HepG2 (cell line): ENCODE measurements at regions not wholly inside any gene's neighbourhood (a gene's known extent, or its start where the extent isn't known, plus 50 kb on each side); places are given as distances from the start of the nearest gene placed in this dataset.
A peak's percentile ranks its signal among the peaks of the same experiment; 100 is the strongest.

Experiments used
- CREB1 ChIP-seq, 2 experiments: fragments of 450-650 bp in 1 of 2; IDR thresholded peaks; 2 replicates each; pipeline ENCODE4 v1.6.1; 2016 to 2017; ENCODE audit warnings: control low read depth in 1 of 2, mild to moderate bottlenecking in 1 of 2, missing compliant biosample characterization in 1 of 2, missing genetic modification characterization in 1 of 2
- ERF ChIP-seq: IDR thresholded peaks from 2 replicates; pipeline ENCODE4 v1.6.1; 2018; ENCODE audit warnings: missing biosample characterization, missing genetic modification reagents
- GABPA ChIP-seq, 2 experiments: IDR thresholded peaks; 2 replicates each; pipeline ENCODE4 v1.6.1; 2011 to 2016; ENCODE audit warnings: low read depth in 2 of 2, low read length in 1 of 2, missing biosample characterization in 1 of 2, missing genetic modification characterization in 1 of 2
- MZF1 ChIP-seq: sonication (generic); formaldehyde crosslinking; IDR thresholded peaks from 2 replicates; pipeline ENCODE4 v1.8.1; 2023; ENCODE audit warnings: mild to moderate bottlenecking, missing genetic modification reagents, borderline replicate concordance
- ONECUT2 ChIP-seq: sonication (generic); formaldehyde crosslinking; IDR thresholded peaks from 2 replicates; pipeline ENCODE4 v1.4.0; 2020; ENCODE audit warnings: missing genetic modification reagents
- REL ChIP-seq: sonication (generic); formaldehyde crosslinking; conservative IDR thresholded peaks from 2 replicates; pipeline ENCODE4 v1.8.0; 2022; ENCODE audit warnings: mild to moderate bottlenecking, missing genetic modification reagents, moderate library complexity
- TOE1 ChIP-seq: sonication (generic); formaldehyde crosslinking; IDR thresholded peaks from 2 replicates; pipeline ENCODE4 v1.4.0; 2020; ENCODE audit warnings: mild to moderate bottlenecking, missing genetic modification reagents
- ZNF431 ChIP-seq: sonication (generic); formaldehyde crosslinking; IDR thresholded peaks from 2 replicates; pipeline ENCODE4 v1.9.0; 2022; ENCODE audit warnings: missing genetic modification reagents, low read depth, mild to moderate bottlenecking, borderline replicate concordance
- TF ChIP-seq, protein P1 (sequence below): IDR thresholded peaks from 2 replicates; pipeline ENCODE4 v1.6.1; 2016; ENCODE audit warnings: missing compliant biosample characterization, missing genetic modification reagents, borderline replicate concordance
- TF ChIP-seq, protein P2 (sequence below): sonication (generic); formaldehyde crosslinking; IDR thresholded peaks from 2 replicates; pipeline ENCODE4 v1.4.0; 2020; ENCODE audit warnings: missing genetic modification reagents
- TF ChIP-seq, protein P3 (sequence below), 2 experiments: sonication (generic) in 1 of 2; formaldehyde crosslinking in 1 of 2; IDR thresholded peaks; 2 replicates each; pipeline versions ENCODE4 v1.5.1 to v1.6.1; 2011 to 2020; ENCODE audit warnings: borderline replicate concordance in 1 of 2, low read depth in 1 of 2, low read length in 1 of 2, mild to moderate bottlenecking in 1 of 2, missing genetic modification reagents in 1 of 2, moderate library complexity in 1 of 2
- TF ChIP-seq, protein P4 (sequence below): sonication (generic); formaldehyde crosslinking; IDR thresholded peaks from 2 replicates; pipeline ENCODE4 v1.5.1; 2020; ENCODE audit warnings: mild to moderate bottlenecking, missing genetic modification reagents, borderline replicate concordance

DNA sequence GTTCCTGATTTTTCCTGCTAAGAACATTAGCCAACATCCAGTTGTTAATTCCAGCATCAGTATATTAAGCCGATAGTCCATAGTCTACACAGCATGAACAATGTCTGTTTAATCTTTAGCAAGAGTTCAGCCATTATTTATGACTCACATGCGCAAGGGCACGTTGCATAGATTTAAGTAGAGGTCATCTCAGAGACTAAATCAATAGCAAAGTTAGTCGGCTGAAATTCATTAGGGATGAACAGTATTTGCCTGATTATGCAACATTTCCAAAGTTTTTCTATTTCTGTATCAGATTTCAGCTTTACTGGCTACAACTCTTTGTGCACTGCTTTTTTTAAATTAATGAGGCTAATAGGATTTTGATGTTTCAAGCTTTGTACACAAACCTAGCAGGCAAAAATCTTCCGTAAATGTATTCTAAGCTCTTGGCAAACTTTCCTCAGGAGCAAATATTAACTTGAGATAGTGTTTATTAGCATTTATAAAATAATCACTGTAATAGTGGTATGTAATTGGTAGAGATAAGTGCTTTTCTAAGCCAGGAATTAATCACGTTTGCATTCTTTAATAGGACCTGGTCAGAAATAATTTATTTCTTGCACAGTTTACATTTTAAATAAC is 578.7 kb upstream of the ID2 start (continued):
- TF ChIP-seq ONECUT2 = peak; percentile 97
- TF ChIP-seq TOE1 (CRISPR knock-in tag) = peak; percentile 76; the same call in 1 of the 2 replicates
- TF ChIP-seq CREB1 (IDR thresholded peaks at IDR 0.05) = peak; percentile 72; the same call in 1 of the 2 replicates
- TF ChIP-seq CREB1 (CRISPR knock-in tag; IDR thresholded peaks at IDR 0.05) = peak; percentile 88
- TF ChIP-seq GABPA (IDR thresholded peaks at IDR 0.05; ENCODE audit: low read depth, low read length) = no peak
- peak; percentile 38; the same call in 1 of the 2 replicates for TF ChIP-seq GABPA (CRISPR knock-in tag; IDR thresholded peaks at IDR 0.05; ENCODE audit: low read depth)
- no peak for TF ChIP-seq REL (CRISPR knock-in tag)
- TF ChIP-seq ERF (CRISPR knock-in tag) = peak; percentile 92
- peak; percentile 65; the same call in 1 of the 2 replicates for TF ChIP-seq ZNF431
- no peak for TF ChIP-seq MZF1 (CRISPR knock-in tag)
- TF ChIP-seq, protein P1, sequence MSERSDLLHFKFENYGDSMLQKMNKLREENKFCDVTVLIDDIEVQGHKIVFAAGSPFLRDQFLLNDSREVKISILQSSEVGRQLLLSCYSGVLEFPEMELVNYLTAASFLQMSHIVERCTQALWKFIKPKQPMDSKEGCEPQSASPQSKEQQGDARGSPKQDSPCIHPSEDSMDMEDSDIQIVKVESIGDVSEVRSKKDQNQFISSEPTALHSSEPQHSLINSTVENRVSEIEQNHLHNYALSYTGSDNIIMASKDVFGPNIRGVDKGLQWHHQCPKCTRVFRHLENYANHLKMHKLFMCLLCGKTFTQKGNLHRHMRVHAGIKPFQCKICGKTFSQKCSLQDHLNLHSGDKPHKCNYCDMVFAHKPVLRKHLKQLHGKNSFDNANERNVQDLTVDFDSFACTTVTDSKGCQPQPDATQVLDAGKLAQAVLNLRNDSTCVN (CRISPR knock-in tag) = no peak
- TF ChIP-seq, protein P2, sequence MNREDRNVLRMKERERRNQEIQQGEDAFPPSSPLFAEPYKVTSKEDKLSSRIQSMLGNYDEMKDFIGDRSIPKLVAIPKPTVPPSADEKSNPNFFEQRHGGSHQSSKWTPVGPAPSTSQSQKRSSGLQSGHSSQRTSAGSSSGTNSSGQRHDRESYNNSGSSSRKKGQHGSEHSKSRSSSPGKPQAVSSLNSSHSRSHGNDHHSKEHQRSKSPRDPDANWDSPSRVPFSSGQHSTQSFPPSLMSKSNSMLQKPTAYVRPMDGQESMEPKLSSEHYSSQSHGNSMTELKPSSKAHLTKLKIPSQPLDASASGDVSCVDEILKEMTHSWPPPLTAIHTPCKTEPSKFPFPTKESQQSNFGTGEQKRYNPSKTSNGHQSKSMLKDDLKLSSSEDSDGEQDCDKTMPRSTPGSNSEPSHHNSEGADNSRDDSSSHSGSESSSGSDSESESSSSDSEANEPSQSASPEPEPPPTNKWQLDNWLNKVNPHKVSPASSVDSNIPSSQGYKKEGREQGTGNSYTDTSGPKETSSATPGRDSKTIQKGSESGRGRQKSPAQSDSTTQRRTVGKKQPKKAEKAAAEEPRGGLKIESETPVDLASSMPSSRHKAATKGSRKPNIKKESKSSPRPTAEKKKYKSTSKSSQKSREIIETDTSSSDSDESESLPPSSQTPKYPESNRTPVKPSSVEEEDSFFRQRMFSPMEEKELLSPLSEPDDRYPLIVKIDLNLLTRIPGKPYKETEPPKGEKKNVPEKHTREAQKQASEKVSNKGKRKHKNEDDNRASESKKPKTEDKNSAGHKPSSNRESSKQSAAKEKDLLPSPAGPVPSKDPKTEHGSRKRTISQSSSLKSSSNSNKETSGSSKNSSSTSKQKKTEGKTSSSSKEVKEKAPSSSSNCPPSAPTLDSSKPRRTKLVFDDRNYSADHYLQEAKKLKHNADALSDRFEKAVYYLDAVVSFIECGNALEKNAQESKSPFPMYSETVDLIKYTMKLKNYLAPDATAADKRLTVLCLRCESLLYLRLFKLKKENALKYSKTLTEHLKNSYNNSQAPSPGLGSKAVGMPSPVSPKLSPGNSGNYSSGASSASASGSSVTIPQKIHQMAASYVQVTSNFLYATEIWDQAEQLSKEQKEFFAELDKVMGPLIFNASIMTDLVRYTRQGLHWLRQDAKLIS = no peak
- TF ChIP-seq, protein P3, sequence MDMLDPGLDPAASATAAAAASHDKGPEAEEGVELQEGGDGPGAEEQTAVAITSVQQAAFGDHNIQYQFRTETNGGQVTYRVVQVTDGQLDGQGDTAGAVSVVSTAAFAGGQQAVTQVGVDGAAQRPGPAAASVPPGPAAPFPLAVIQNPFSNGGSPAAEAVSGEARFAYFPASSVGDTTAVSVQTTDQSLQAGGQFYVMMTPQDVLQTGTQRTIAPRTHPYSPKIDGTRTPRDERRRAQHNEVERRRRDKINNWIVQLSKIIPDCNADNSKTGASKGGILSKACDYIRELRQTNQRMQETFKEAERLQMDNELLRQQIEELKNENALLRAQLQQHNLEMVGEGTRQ (IDR thresholded peaks at IDR 0.05; ENCODE audit: low read depth, low read length) = no peak
- TF ChIP-seq, protein P3 (CRISPR knock-in tag; IDR thresholded peaks at IDR 0.05; ENCODE audit: borderline replicate concordance) = peak; percentile 25; the same call in 1 of the 2 replicates
- TF ChIP-seq, protein P4, sequence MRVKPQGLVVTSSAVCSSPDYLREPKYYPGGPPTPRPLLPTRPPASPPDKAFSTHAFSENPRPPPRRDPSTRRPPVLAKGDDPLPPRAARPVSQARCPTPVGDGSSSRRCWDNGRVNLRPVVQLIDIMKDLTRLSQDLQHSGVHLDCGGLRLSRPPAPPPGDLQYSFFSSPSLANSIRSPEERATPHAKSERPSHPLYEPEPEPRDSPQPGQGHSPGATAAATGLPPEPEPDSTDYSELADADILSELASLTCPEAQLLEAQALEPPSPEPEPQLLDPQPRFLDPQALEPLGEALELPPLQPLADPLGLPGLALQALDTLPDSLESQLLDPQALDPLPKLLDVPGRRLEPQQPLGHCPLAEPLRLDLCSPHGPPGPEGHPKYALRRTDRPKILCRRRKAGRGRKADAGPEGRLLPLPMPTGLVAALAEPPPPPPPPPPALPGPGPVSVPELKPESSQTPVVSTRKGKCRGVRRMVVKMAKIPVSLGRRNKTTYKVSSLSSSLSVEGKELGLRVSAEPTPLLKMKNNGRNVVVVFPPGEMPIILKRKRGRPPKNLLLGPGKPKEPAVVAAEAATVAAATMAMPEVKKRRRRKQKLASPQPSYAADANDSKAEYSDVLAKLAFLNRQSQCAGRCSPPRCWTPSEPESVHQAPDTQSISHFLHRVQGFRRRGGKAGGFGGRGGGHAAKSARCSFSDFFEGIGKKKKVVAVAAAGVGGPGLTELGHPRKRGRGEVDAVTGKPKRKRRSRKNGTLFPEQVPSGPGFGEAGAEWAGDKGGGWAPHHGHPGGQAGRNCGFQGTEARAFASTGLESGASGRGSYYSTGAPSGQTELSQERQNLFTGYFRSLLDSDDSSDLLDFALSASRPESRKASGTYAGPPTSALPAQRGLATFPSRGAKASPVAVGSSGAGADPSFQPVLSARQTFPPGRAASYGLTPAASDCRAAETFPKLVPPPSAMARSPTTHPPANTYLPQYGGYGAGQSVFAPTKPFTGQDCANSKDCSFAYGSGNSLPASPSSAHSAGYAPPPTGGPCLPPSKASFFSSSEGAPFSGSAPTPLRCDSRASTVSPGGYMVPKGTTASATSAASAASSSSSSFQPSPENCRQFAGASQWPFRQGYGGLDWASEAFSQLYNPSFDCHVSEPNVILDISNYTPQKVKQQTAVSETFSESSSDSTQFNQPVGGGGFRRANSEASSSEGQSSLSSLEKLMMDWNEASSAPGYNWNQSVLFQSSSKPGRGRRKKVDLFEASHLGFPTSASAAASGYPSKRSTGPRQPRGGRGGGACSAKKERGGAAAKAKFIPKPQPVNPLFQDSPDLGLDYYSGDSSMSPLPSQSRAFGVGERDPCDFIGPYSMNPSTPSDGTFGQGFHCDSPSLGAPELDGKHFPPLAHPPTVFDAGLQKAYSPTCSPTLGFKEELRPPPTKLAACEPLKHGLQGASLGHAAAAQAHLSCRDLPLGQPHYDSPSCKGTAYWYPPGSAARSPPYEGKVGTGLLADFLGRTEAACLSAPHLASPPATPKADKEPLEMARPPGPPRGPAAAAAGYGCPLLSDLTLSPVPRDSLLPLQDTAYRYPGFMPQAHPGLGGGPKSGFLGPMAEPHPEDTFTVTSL (CRISPR knock-in tag) = peak; percentile 96
